ENCODE measurements at regions not wholly inside any gene's neighbourhood (a gene's known extent, or its start where the extent isn't known, plus 50 kb on each side); places are given as distances from the start of the nearest gene placed in this dataset.

- TF ChIP-seq, protein P1, sequence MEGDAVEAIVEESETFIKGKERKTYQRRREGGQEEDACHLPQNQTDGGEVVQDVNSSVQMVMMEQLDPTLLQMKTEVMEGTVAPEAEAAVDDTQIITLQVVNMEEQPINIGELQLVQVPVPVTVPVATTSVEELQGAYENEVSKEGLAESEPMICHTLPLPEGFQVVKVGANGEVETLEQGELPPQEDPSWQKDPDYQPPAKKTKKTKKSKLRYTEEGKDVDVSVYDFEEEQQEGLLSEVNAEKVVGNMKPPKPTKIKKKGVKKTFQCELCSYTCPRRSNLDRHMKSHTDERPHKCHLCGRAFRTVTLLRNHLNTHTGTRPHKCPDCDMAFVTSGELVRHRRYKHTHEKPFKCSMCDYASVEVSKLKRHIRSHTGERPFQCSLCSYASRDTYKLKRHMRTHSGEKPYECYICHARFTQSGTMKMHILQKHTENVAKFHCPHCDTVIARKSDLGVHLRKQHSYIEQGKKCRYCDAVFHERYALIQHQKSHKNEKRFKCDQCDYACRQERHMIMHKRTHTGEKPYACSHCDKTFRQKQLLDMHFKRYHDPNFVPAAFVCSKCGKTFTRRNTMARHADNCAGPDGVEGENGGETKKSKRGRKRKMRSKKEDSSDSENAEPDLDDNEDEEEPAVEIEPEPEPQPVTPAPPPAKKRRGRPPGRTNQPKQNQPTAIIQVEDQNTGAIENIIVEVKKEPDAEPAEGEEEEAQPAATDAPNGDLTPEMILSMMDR (IDR thresholded peaks at IDR 0.05): no peak
- no peak for TF ChIP-seq POLR2A (IDR thresholded peaks at IDR 0.05)
Observed at GRCh38 chr14:71776471-71777360, 155.5 kb upstream of the RGS6 start.

All from transverse colon (tissue), 3 donors.